A549 (cell line): ENCODE measurements at regions not wholly inside any gene's neighbourhood (a gene's known extent, or its start where the extent isn't known, plus 50 kb on each side); places are given as distances from the start of the nearest gene placed in this dataset.

Source experiments
- ATAC-seq, 2 experiments: fragments of 200-7000 bp in 1 of 2; fragments of >200 bp in 1 of 2; cut with Nextera tagmentation in 1 of 2; cut with Tn5 transposase in 1 of 2; 3 replicates each; pipeline versions ENCODE4 v1.8.0 to v1.9.1; 2018 to 2020; ENCODE audit warnings: mild to moderate bottlenecking in 1 of 2, moderate library complexity in 1 of 2
- CTCF ChIA-PET: fragments of 300-600 bp; sonication (Branson Sonifier 250); formaldehyde crosslinking; extraction: SDS; loops from one replicate; lab custom pipeline; 2021; ENCODE audit warnings: antibody characterized with exemption, inconsistent platforms; lab: Yijun Ruan, JAX
- POLR2A ChIA-PET: fragments of 350-600 bp; formaldehyde crosslinking; extraction: SDS; loops from one replicate; lab custom pipeline; 2021; ENCODE audit warnings: antibody characterized with exemption, inconsistent platforms; lab: Yijun Ruan, JAX
- DNase-seq, 2 experiments: peaks; one replicate each; pipeline versions ENCODE4 v3.0.0 to v3.0.0-alpha.2; 2011 to 2016; ENCODE audit warnings: low read depth in 1 of 2, low spot score in 1 of 2
- FAIRE-seq: peaks from 2 replicates; lab custom pipeline; 2011; peaks lifted over from hg19 to GRCh38; lab: Jason Lieb, UNC
- H3K27ac ChIP-seq, 2 experiments: fragments of >200 bp; sonication (Bioruptor Twin); formaldehyde crosslinking; 3 replicates each; pipeline ENCODE4 v1.5.1; 2016 to 2017
- H3K4me1 ChIP-seq: fragments of >200 bp; sonication (Bioruptor Twin); formaldehyde crosslinking; 3 replicates; pipeline ENCODE4 v1.6.1; 2016
- H3K4me2 ChIP-seq: fragments of >200 bp; sonication (Bioruptor Twin); formaldehyde crosslinking; 3 replicates; pipeline ENCODE4 v1.6.1; 2016
- H3K4me3 ChIP-seq: fragments of >200 bp; sonication (Bioruptor Twin); formaldehyde crosslinking; 3 replicates; pipeline ENCODE4 v1.5.1; 2016
- H3K9me3 ChIP-seq: fragments of >200 bp; sonication (Bioruptor Twin); formaldehyde crosslinking; 3 replicates; pipeline ENCODE4 v1.6.1; 2016
- CBX2 ChIP-seq: fragments of 200-600 bp; sonication (generic); IDR thresholded peaks from 2 replicates; pipeline ENCODE4 v1.6.1; 2016; ENCODE audit warnings: low read depth, mild to moderate bottlenecking, borderline replicate concordance
- CEBPB ChIP-seq, 2 experiments: fragments of >200 bp in 1 of 2; sonication (Bioruptor Twin) in 1 of 2; formaldehyde crosslinking in 1 of 2; IDR thresholded peaks; 2 replicates each; pipeline ENCODE4 v1.6.1; 2012 to 2016
- CHD2 ChIP-seq: fragments of 150-350 bp; IDR thresholded peaks from 2 replicates; pipeline ENCODE4 v1.6.1; 2014; ENCODE audit warnings: low read length; ENCODE audit not compliant: partially characterized antibody
- EHMT2 ChIP-seq: fragments of 200-600 bp; sonication (generic); IDR thresholded peaks from 2 replicates; pipeline ENCODE4 v1.6.1; 2016; ENCODE audit warnings: antibody characterized with exemption, low read depth, mild to moderate bottlenecking, moderate library complexity
- FOSB ChIP-seq: fragments of 250-450 bp; sonication (Bioruptor Pico); IDR thresholded peaks from 2 replicates; pipeline ENCODE4 v1.5.0; 2020; ENCODE audit warnings: mild to moderate bottlenecking, moderate library complexity
- HOXB13 ChIP-seq: fragments of 250-450 bp; sonication (Bioruptor Pico); IDR thresholded peaks from 2 replicates; pipeline ENCODE4 v1.5.0; 2020; ENCODE audit warnings: low read depth, mild to moderate bottlenecking, moderate library complexity
- JUN ChIP-seq, 2 experiments: fragments of >200 bp; sonication (Bioruptor Twin); formaldehyde crosslinking; IDR thresholded peaks; 2 replicates in 1 of 2; 3 replicates in 1 of 2; pipeline ENCODE4 v1.6.1; 2016 to 2017
- KDM1A ChIP-seq: fragments of 200-600 bp; sonication (generic); IDR thresholded peaks from 2 replicates; pipeline ENCODE4 v1.6.1; 2016; ENCODE audit warnings: low read depth, mild to moderate bottlenecking
- MAFK ChIP-seq: fragments of 450-650 bp; IDR thresholded peaks from 2 replicates; pipeline ENCODE4 v1.6.1; 2014; ENCODE audit not compliant: partially characterized antibody
- POLR2A ChIP-seq: IDR thresholded peaks from 2 replicates; pipeline ENCODE4 v1.6.1; 2012; ENCODE audit warnings: mild to moderate bottlenecking, low read length
- RAD21 ChIP-seq, 2 experiments: fragments of >200 bp in 1 of 2; sonication (Bioruptor Twin) in 1 of 2; formaldehyde crosslinking in 1 of 2; IDR thresholded peaks in 1 of 2; conservative IDR thresholded peaks in 1 of 2; 2 replicates in 1 of 2; 3 replicates in 1 of 2; pipeline ENCODE4 v1.6.1; 2012 to 2018; ENCODE audit warnings: inconsistent platforms in 1 of 2
- SREBF2 ChIP-seq: fragments of 450-650 bp; IDR thresholded peaks from 2 replicates; pipeline ENCODE4 v1.6.1; 2014; ENCODE audit warnings: mild to moderate bottlenecking, moderate library complexity
- TP53 ChIP-seq: fragments of 250-450 bp; sonication (Bioruptor Pico); IDR thresholded peaks from 2 replicates; pipeline ENCODE4 v1.5.0; 2021; ENCODE audit warnings: mild to moderate bottlenecking, moderate library complexity
- USF2 ChIP-seq: fragments of 450-650 bp; IDR thresholded peaks from 2 replicates; pipeline ENCODE4 v1.6.1; 2014; ENCODE audit warnings: antibody characterized with exemption
- ZC3H11A ChIP-seq: fragments of 450-650 bp; IDR thresholded peaks from 2 replicates; pipeline ENCODE4 v1.6.1; 2014; ENCODE audit warnings: antibody characterized with exemption, mild to moderate bottlenecking
- ZFP36 ChIP-seq: fragments of 450-650 bp; IDR thresholded peaks from 2 replicates; pipeline ENCODE4 v1.6.1; 2014; ENCODE audit warnings: borderline replicate concordance; ENCODE audit not compliant: partially characterized antibody
- WGBS: methylation state at CpG from one replicate; pipeline ENCODE4 v1.1.6; 2017; ENCODE audit errors: missing lambda C conversion rate; 5-methylcytosine and 5-hydroxymethylcytosine counted together
- TF ChIP-seq, protein P1 (sequence below): fragments of 200-600 bp; sonication (generic); IDR thresholded peaks from 2 replicates; pipeline ENCODE4 v1.6.1; 2016; ENCODE audit warnings: antibody characterized with exemption, mild to moderate bottlenecking, moderate library complexity
- TF ChIP-seq, protein P2 (sequence below): IDR thresholded peaks from 2 replicates; pipeline ENCODE4 v1.6.1; 2012; ENCODE audit warnings: low read depth, borderline replicate concordance
- TF ChIP-seq, protein P3 (sequence below): IDR thresholded peaks from 2 replicates; pipeline ENCODE4 v1.6.1; 2012
- TF ChIP-seq, protein P4 (sequence below): fragments of >200 bp; sonication (Bioruptor Twin); formaldehyde crosslinking; IDR thresholded peaks from 3 replicates; pipeline ENCODE4 v1.6.1; 2016

- peaks cover 11% of the 10 kb centered on the region; the same call in 2 of the 3 replicates for H3K9me3 ChIP-seq
- FAIRE-seq (no peak), DNase-seq (no peak), ATAC-seq (no peak)
- CTCF ChIA-PET, result no interaction called here
- POLR2A ChIA-PET, result no interaction called here
- no peak overlapping the region for H3K4me3 ChIP-seq
- TF ChIP-seq EHMT2 (no peak), CHD2 (no peak), JUN (IDR thresholded peaks at IDR 0.05) (no peak), MAFK (no peak), ZC3H11A (no peak), RAD21 (conservative IDR thresholded peaks at IDR 0.05 in 1 of 2, IDR thresholded peaks at IDR 0.05 in 1 of 2) (no peak), HOXB13 (no peak), USF2 (no peak), TP53 (CRISPR knock-in tag) (no peak), SREBF2 (no peak), CEBPB (IDR thresholded peaks at IDR 0.05) (no peak)
- TF ChIP-seq, protein P1, sequence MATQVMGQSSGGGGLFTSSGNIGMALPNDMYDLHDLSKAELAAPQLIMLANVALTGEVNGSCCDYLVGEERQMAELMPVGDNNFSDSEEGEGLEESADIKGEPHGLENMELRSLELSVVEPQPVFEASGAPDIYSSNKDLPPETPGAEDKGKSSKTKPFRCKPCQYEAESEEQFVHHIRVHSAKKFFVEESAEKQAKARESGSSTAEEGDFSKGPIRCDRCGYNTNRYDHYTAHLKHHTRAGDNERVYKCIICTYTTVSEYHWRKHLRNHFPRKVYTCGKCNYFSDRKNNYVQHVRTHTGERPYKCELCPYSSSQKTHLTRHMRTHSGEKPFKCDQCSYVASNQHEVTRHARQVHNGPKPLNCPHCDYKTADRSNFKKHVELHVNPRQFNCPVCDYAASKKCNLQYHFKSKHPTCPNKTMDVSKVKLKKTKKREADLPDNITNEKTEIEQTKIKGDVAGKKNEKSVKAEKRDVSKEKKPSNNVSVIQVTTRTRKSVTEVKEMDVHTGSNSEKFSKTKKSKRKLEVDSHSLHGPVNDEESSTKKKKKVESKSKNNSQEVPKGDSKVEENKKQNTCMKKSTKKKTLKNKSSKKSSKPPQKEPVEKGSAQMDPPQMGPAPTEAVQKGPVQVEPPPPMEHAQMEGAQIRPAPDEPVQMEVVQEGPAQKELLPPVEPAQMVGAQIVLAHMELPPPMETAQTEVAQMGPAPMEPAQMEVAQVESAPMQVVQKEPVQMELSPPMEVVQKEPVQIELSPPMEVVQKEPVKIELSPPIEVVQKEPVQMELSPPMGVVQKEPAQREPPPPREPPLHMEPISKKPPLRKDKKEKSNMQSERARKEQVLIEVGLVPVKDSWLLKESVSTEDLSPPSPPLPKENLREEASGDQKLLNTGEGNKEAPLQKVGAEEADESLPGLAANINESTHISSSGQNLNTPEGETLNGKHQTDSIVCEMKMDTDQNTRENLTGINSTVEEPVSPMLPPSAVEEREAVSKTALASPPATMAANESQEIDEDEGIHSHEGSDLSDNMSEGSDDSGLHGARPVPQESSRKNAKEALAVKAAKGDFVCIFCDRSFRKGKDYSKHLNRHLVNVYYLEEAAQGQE, result no peak
- no peaks in the 10 kb centered on the region for H3K4me1 ChIP-seq
- no peak overlapping the region for H3K4me2 ChIP-seq
- WGBS, result 0% methylated on average over 2 of the region's 2 CpGs
- H3K27ac ChIP-seq, result no peak overlapping the region
Measured at GRCh38 chr2:88815697-88816096, 124.2 kb downstream of the RPIA start.

DNA sequence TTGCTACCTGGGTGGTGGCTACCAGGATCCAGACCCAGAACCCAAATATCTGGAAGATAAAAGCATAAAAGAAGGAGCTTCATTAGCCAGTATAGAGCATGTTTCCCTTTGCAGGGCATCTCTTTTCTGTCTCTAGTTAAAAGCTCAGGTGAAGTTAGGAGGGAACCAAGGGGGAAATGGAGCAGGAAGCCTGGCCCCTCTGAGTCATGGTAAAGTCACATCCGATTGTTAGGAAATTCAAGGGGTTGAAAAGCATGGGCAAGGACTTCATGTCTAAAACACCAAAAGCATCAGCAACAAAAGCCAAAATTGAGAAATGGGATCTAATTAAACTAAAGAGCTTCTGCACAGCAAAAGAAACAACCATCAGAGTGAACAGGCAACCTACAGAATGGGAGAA is 126.9 kb downstream of the RPIA start:
- CTCF ChIA-PET, result no interaction called here
- Histone ChIP-seq H3K27ac (no peak overlapping the region), H3K4me2 (no peak overlapping the region), H3K4me1 (no peaks in the 10 kb centered on the region), H3K4me3 (no peak overlapping the region), H3K9me3 (peaks cover 11% of the 10 kb centered on the region; the same call in 2 of the 3 replicates)
- TF ChIP-seq, protein P2, sequence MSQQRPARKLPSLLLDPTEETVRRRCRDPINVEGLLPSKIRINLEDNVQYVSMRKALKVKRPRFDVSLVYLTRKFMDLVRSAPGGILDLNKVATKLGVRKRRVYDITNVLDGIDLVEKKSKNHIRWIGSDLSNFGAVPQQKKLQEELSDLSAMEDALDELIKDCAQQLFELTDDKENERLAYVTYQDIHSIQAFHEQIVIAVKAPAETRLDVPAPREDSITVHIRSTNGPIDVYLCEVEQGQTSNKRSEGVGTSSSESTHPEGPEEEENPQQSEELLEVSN, result no peak
- TF ChIP-seq KDM1A, result no peak
- no peak for TF ChIP-seq ZFP36
- TF ChIP-seq JUN (IDR thresholded peaks at IDR 0.05), result no peak
- no peak for TF ChIP-seq POLR2A
- TF ChIP-seq, protein P3, sequence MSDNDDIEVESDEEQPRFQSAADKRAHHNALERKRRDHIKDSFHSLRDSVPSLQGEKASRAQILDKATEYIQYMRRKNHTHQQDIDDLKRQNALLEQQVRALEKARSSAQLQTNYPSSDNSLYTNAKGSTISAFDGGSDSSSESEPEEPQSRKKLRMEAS, result no peak
- no peak for TF ChIP-seq FOSB (CRISPR knock-in tag)
- no peak for TF ChIP-seq TP53 (CRISPR knock-in tag)
- no peak for TF ChIP-seq SREBF2
- no peak for TF ChIP-seq CBX2
- TF ChIP-seq CHD2, result no peak
- TF ChIP-seq, protein P4, sequence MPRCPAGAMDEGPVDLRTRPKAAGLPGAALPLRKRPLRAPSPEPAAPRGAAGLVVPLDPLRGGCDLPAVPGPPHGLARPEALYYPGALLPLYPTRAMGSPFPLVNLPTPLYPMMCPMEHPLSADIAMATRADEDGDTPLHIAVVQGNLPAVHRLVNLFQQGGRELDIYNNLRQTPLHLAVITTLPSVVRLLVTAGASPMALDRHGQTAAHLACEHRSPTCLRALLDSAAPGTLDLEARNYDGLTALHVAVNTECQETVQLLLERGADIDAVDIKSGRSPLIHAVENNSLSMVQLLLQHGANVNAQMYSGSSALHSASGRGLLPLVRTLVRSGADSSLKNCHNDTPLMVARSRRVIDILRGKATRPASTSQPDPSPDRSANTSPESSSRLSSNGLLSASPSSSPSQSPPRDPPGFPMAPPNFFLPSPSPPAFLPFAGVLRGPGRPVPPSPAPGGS, result no peak
- ATAC-seq (no peak), FAIRE-seq (no peak), DNase-seq (no peak)
- POLR2A ChIA-PET, result no interaction called here
- 27% methylated on average over 1 of the region's 1 CpG for WGBS
